Prostate gland (tissue), 2 donors: ENCODE measurements at regions not wholly inside any gene's neighbourhood (a gene's known extent, or its start where the extent isn't known, plus 50 kb on each side); places are given as distances from the start of the nearest gene placed in this dataset.

Experiments
- DNase-seq: peaks from one replicate; pipeline ENCODE4 v3.0.0-alpha.2; 2019; ENCODE audit warnings: low spot score
- H3K27ac ChIP-seq, 2 donors: fragments of 200-600 bp; sonication (generic); 2 replicates each; pipeline ENCODE4 v1.5.1; 2017 to 2019
- H3K27me3 ChIP-seq: fragments of 200-600 bp; sonication (generic); replicated peaks from 2 replicates; pipeline ENCODE4 v1.5.1; 2019; ENCODE audit not compliant: insufficient read depth
- H3K36me3 ChIP-seq, 2 donors: fragments of 200-600 bp; sonication (generic); 1 replicate in 1 of 2; 2 replicates in 1 of 2; pipeline versions ENCODE4 v1.5.1 to v1.8.1; 2017 to 2019
- H3K4me1 ChIP-seq: fragments of 200-600 bp; sonication (generic); replicated peaks from 2 replicates; pipeline ENCODE4 v1.5.1; 2019
- H3K4me3 ChIP-seq, 2 donors: fragments of 200-600 bp; sonication (generic); 2 replicates each; pipeline ENCODE4 v1.5.1; 2017 to 2019
- H3K9me3 ChIP-seq: fragments of 200-600 bp; sonication (generic); 2 replicates; pipeline ENCODE4 v1.5.1; 2017
- POLR2A ChIP-seq: fragments of 450-650 bp; IDR thresholded peaks from one replicate; pipeline ENCODE4 v1.6.1; 2016; ENCODE audit warnings: antibody characterized with exemption, mild to moderate bottlenecking
- POLR2AphosphoS5 ChIP-seq: sonication (generic); formaldehyde crosslinking; IDR thresholded peaks from one replicate; pipeline ENCODE4 v1.6.1; 2017; ENCODE audit warnings: antibody characterized with exemption
- WGBS: methylation state at CpG from one replicate; pipeline ENCODE4 v1.1.5; 2018; 5-methylcytosine and 5-hydroxymethylcytosine counted together
- intact Hi-C: fragments of 100-400 bp; cut with DNase I; formaldehyde crosslinking; loops from one replicate; pipeline ENCODE4 v1.14.2; 2022
- TF ChIP-seq, protein P1 (sequence below), 4 experiments: fragments of 200-600 bp in 2 of 4; fragments of 450-650 bp in 2 of 4; sonication (generic) in 2 of 4; IDR thresholded peaks; 1 replicate in 3 of 4; 2 replicates in 1 of 4; pipeline ENCODE4 v1.5.1; 2016 to 2019; ENCODE audit warnings: antibody characterized with exemption in 4 of 4, mild to moderate bottlenecking in 2 of 4, moderate library complexity in 2 of 4

DNA sequence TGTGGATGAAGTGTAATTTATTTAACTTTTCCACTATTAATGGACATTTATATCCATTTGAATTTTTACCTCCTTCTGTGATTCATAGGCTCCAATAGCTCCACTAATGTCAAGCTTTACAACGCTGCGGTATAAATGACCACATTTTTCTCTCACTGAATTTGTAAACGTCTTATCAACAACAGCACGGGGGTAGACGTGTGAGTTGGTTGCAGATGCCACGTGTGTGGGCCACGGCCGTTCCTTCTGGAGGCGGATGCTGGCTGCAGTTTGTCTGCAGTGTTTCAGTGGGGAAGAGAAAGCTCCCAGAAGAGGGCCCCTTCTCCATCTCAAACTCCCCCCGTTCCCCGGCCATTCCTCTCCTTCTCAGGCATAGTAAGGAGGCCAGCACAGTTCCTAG lies 68.2 kb upstream of the XYLT1 start:
- no peak for DNase-seq
- Histone ChIP-seq H3K27me3 (no peaks in the 10 kb centered on the region), H3K4me1 (no peaks in the 10 kb centered on the region), H3K27ac (no peak overlapping the region), H3K9me3 (no peaks in the 10 kb centered on the region), H3K4me3 (no peak overlapping the region), H3K36me3 (no peaks in the 10 kb centered on the region)
- WGBS: 66% methylated on average over 11 of the region's 11 CpGs
- intact Hi-C loops: no loop called here
- TF ChIP-seq, protein P1, sequence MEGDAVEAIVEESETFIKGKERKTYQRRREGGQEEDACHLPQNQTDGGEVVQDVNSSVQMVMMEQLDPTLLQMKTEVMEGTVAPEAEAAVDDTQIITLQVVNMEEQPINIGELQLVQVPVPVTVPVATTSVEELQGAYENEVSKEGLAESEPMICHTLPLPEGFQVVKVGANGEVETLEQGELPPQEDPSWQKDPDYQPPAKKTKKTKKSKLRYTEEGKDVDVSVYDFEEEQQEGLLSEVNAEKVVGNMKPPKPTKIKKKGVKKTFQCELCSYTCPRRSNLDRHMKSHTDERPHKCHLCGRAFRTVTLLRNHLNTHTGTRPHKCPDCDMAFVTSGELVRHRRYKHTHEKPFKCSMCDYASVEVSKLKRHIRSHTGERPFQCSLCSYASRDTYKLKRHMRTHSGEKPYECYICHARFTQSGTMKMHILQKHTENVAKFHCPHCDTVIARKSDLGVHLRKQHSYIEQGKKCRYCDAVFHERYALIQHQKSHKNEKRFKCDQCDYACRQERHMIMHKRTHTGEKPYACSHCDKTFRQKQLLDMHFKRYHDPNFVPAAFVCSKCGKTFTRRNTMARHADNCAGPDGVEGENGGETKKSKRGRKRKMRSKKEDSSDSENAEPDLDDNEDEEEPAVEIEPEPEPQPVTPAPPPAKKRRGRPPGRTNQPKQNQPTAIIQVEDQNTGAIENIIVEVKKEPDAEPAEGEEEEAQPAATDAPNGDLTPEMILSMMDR (IDR thresholded peaks at IDR 0.05): no peak
- TF ChIP-seq POLR2AphosphoS5: no peak
- TF ChIP-seq POLR2A: no peak

DNA sequence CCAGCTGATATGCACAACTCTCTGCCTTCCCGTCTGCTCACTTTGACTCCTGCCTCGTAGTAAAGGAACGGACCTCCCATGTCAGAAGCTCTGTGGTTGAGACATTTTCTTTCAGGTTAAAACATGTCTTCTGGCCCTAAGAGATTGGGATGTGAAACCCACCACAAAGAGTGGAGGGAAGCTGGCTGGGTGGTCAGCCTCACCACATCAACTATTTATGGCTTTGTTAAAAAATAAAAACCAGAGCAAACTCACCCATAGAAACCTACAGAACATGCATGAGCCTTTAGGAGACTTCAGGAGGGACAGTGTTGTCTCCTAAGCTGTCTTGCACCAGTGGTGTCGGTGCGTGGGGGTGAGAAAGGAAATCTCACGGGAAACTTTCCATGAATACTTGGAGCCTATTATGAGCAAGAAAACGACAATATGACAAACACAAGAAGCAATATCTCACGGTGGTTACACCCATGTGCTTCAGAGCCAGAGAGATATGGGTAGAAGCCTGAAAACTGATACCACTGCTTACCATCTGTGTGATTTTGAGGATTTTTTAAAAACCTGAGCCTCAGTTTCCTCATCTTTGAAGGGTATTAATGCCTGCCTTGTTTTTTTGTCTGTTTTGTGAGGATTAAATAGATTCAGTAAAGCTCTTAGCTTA lies 61.7 kb upstream of the XYLT1 start:
- intact Hi-C loops: no loop called here
- WGBS: 75% methylated on average over 8 of the region's 8 CpGs
- no peaks in the 10 kb centered on the region for H3K9me3 ChIP-seq
- no peaks in the 10 kb centered on the region for H3K36me3 ChIP-seq
- TF ChIP-seq POLR2A (no peak), POLR2AphosphoS5 (no peak)
- TF ChIP-seq, protein P1 (IDR thresholded peaks at IDR 0.05): no peak
- no peak for DNase-seq
- no peaks in the 10 kb centered on the region for H3K27me3 ChIP-seq
- H3K4me3 ChIP-seq: no peak overlapping the region
- no peaks in the 10 kb centered on the region for H3K4me1 ChIP-seq
- no peak overlapping the region for H3K27ac ChIP-seq

DNA sequence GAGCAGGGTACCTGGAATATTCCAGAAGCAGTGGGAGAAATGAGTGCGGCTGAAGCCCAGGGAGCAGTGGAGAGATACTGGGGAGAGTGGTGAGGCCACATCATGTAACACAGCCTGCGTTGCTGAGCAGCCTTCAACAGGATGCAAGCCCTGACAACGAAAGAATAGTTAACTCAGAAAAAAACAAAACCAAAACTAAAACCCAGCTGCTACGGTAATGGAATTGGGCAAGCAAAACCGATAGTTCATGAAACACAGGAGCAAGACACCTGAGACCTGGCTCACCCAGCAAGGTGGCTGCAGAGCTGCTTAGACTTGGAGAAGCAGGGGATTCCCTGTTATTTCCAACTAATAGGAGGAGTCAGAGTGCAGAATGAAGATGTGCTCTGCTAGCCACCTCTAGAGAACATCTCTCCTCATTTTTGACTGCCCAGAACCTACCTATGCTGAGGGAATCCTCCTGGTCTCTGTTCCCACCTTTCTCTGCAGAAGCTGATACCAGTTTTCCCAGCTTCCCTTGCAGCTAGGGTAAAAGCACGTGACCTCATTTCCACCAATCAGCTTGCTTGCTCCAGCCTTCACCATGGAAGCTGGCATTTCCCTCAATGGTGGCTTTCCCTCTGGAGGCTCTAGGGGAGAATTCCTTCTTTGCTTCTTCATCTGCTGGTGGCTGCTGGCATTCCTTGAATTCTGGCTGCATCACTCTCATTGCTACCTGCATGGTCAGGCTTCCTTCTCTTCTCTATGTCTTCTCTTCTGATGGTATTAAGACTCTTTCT lies 59.4 kb upstream of the XYLT1 start:
- WGBS: 80% methylated on average over 6 of the region's 6 CpGs
- intact Hi-C loops: no loop called here
- no peak overlapping the region for H3K4me3 ChIP-seq
- no peaks in the 10 kb centered on the region for H3K4me1 ChIP-seq
- no peak overlapping the region for H3K27ac ChIP-seq
- no peaks in the 10 kb centered on the region for H3K36me3 ChIP-seq
- no peaks in the 10 kb centered on the region for H3K27me3 ChIP-seq
- no peaks in the 10 kb centered on the region for H3K9me3 ChIP-seq
- no peak for DNase-seq
- no peak for TF ChIP-seq POLR2AphosphoS5
- TF ChIP-seq POLR2A: no peak
- TF ChIP-seq, protein P1 (IDR thresholded peaks at IDR 0.05): no peak

DNA sequence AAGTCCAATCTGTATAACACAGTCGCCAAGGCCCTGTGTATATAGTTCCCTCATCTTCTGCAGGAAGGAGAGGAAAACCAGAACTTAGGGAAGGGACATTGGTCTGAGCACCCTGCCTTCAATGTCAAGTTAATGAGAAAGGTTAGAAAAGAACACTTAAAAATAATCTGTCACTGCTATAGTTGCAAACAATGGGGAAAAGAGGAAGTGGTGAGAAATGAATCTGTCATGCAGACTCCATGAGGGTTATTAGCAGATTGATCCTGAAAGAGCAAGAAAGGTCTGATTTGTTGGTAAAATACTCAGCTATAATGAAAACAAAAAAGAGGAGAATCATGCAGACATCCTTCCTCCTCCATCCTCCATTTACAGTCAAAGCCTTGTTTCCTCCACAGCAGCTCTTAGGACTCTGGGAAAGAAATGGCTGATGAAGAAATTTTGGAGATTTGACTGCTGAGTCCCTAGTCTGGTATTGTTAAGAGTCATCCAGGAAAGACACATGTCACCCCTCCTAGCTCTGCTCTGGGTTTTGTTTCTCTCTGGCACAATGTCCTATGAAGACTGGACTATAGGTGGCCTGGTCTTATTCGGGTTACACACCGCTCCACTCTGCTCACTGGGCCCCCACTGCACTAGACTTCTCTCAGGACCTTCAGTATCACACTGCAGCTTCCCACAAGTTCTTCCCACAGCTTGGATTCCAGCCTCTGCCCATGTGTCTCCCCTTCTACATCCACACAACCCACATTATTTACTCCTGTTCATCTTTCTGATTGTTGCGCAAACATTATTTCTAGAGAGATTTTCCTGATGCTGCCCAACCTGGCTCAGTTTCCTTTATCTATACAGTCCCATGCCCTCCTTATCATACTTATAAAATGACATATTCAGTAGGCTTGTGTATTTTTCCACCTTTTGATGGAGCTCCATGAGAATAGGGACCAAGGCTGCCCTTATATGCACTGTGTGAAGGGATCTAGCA lies 56.5 kb upstream of the XYLT1 start:
- Histone ChIP-seq H3K4me3 (no peak overlapping the region), H3K9me3 (no peaks in the 10 kb centered on the region), H3K27ac (no peak overlapping the region), H3K36me3 (no peaks in the 10 kb centered on the region), H3K4me1 (no peaks in the 10 kb centered on the region), H3K27me3 (no peaks in the 10 kb centered on the region)
- TF ChIP-seq, protein P1 (IDR thresholded peaks at IDR 0.05): no peak
- TF ChIP-seq POLR2A (no peak), POLR2AphosphoS5 (no peak)
- DNase-seq: no peak
- intact Hi-C loops: no loop called here
- 97% methylated on average over 4 of the region's 4 CpGs for WGBS
